HEK293 (cell line): ENCODE measurements at regions not wholly inside any gene's neighbourhood (a gene's known extent, or its start where the extent isn't known, plus 50 kb on each side); places are given as distances from the start of the nearest gene placed in this dataset.

Experiments
- YY1 ChIP-seq: fragments of 450-650 bp; formaldehyde crosslinking; IDR thresholded peaks from 2 replicates; pipeline ENCODE4 v1.5.1; 2018; ENCODE audit warnings: missing biosample characterization, missing genetic modification characterization
- ZNF133 ChIP-seq: fragments of 450-650 bp; formaldehyde crosslinking; IDR thresholded peaks from 2 replicates; pipeline ENCODE4 v1.5.1; 2016; ENCODE audit warnings: missing biosample characterization, missing genetic modification characterization

- TF ChIP-seq ZNF133 (tag by site-specific recombination) (no peak), YY1 (no peak)
These were observed 374.9 kb upstream of the PODXL start for GRCh38 chr7:131931370-131931769.
